Hematopoietic multipotent progenitor cell treated with erythropoietin and hydrocortisone succinate and interleukin-3 and kit ligand, for 8 days (in vitro differentiated cells): ENCODE measurements at regions not wholly inside any gene's neighbourhood (a gene's known extent, or its start where the extent isn't known, plus 50 kb on each side); places are given as distances from the start of the nearest gene placed in this dataset.
A peak's percentile ranks its signal among the peaks of the same experiment; 100 is the strongest.
"Not testable (repeated sequence)": the region's sequence is repeated elsewhere in the genome, so short reads cannot be mapped to it uniquely, and the experiment has no call there.

Experiments used
- DNase-seq: peaks from one replicate; pipeline ENCODE4 v3.0.0-alpha.2; 2015

GRCh38 chr2:64888591-64889309, 100.4 kb upstream of the SLC1A4 start:
- DNase-seq: no peak

- no peak for DNase-seq
These were observed 99.4 kb upstream of the SLC1A4 start for GRCh38 chr2:64889803-64890202.

- not testable (repeated sequence) for DNase-seq
These were observed 92.6 kb upstream of the SLC1A4 start for GRCh38 chr2:64896572-64896971.

DNA sequence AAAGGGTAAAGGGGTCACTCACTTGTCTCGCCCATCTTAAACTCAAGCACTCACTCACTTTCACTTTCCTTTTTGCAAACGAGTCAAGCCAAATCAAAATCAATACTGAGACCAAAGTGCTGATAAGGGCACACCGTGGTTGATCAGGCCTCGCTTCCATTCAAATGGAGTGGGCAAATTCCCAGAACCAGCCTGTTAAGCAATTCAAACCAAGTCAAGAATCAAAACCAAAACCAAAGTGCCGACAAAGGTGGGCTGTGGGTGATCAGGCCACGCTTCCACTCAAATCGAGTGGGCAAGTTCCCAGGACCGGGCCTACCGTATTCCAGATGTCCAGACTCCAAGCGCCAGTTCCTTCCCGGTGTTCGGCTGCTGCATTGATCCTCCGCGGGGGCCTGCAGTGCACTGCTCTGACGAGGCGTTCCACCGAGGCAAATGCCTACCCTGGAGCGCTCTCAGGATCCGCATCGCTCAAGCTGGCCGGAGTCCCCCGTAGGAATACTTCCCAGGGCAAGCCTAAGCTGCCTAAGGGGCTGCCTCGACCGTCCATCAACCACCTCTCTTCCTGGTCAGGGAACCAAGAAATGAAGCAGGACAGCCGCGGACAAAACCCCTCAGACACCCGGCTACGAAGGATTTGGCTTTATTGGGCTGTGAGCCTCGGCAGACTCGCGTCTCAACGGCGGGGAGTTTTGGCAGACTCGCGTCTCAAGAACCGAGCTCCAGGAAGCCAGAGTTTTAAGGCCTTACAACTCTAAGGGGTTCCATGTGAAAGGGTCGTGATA, 89.9 kb upstream of the SLC1A4 start:
- no peak for DNase-seq

GRCh38 chr2:64899876-64900275, 89.3 kb upstream of the SLC1A4 start:
- not testable (repeated sequence) for DNase-seq

- no peak for DNase-seq
These were observed 84.5 kb upstream of the SLC1A4 start for GRCh38 chr2:64904413-64905329.

- no peak for DNase-seq
These were observed 83.7 kb upstream of the SLC1A4 start for GRCh38 chr2:64905338-64906024.

DNA sequence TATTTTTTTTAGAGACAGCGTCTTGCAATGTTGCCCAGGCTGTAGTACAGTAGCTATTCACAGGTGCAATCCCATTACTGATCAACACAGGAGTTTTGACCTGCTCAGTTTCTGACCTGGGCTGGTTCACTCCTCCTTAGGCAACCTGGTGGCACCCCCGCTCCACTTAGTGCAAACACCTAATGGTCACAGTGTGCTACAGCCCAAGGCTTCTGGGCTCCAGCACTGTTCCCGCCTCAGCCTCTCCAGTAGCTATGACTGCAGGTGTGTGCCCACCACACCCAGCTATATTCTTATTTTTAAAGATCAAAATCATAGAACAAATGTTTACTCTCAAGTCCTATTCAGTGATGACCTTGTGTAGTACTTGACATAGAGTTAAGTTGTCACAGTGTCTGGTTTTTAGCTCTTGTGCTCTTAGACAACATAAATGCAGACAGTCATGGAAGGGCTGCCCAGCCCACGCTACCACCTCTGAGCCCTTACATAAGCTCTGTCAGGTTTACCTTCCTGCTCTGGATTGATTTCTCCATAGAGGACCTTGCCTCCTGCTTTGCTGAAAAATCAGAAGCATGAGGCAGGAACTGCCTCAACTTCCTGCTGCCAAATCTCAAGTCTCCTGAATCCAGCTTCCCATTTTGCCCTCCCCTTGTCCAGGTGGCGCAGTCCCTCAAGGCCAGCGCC, 82.2 kb upstream of the SLC1A4 start:
- no peak for DNase-seq

DNA sequence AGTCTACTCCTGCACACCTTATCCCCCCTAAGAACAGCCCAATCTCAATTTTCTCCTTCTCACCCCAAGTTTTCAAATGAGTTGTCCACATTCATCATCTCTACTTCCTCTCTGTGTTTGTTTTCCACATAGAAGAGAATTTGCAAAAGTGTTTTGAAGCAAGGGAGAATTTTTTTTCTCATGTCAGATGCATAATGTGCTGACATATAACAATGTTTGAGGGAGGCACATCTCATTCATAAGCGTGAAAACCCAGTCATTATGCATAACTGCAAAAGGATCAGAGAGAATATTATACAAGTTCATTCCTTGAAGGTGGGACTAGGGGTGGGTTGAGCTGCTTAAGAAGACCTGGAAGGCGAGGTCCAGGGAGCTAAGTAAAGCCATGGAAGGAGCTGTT, 80.8 kb upstream of the SLC1A4 start:
- no peak for DNase-seq

DNA sequence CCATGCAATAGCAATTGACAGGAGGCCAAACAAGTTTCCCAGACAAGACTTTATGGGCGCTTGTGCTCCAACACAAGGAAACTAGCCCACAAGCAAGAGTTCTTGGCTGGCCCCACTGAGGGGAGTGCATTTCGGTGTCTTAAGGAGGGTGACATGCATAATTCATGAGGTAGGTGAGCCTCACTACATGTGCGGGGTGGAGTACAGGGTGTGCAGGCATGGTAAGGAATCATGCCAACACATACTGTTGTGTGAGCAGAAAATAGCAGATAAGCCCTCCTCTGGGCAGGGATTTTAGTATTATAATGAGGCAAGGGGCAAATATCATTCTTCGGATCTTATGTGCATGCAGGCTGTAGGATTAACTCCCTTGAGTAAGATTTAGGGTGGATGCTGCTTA, 78.7 kb upstream of the SLC1A4 start:
- DNase-seq: no peak

DNA sequence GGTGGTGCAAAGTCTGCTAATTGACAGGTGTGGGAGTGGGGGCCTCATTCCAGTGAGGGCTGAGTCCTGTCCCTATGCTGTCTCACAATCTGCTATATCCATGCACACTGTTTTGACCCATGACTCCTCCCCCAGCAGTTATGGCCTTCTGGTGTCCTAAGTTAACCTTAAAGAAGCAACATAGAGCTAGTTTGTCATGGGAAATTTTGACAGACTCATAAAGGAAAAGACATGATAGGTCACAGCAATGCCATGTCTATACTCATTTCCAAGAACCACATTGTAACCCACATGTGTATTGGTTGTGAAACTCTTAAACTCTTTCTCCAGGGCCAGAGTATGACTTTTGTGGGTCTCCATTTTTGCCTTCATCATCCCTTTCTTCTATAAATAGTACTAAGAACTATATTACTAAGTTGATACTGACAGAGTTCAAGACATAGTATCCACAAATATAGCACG, 78.2 kb upstream of the SLC1A4 start:
- DNase-seq: no peak

- DNase-seq: no peak
These were observed 75.8 kb upstream of the SLC1A4 start for GRCh38 chr2:64913357-64913869.

GRCh38 chr2:64914247-64914646, 75.0 kb upstream of the SLC1A4 start:
- no peak for DNase-seq

GRCh38 chr2:64914735-64915509, 74.3 kb upstream of the SLC1A4 start:
- peak; percentile 37 for DNase-seq

- no peak for DNase-seq
These were observed 73.7 kb upstream of the SLC1A4 start for GRCh38 chr2:64915510-64915900.

DNA sequence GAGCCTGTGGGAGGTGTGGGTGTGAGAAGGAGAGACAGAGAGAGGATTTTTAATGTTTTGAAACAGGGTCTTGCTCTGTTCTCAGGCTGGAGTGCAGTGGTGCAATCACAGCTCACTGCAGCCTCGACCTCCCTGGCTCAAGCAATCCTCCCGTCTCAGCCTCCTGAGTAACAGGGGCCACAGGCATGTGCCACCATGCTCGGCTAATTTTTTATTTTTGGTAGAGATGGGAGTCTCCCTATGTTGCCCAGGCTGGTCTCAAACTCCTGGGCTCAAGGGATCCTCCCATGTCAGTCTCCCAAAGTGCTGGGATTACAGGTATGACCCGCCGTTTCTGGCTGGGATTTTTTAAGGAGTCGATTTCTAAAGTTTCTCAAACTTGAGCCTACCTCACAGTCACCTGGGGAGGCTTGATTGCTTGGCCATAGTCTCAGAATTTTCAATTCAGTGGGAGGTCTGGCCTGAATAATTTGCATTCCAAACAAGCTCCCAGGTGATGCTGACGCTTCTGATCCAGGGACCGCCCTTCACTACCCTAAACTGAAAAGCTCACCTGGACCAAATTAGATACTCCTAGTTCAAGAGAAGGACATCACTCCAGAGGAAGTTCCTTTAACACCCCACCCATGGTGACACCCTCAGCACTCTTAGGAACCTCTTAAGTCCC, 70.8 kb upstream of the SLC1A4 start:
- no peak for DNase-seq

- DNase-seq: no peak
These were observed 69.9 kb upstream of the SLC1A4 start for GRCh38 chr2:64919261-64919660.

- no peak for DNase-seq
These were observed 66.5 kb upstream of the SLC1A4 start for GRCh38 chr2:64922482-64923384.

- DNase-seq: no peak
These were observed 65.9 kb upstream of the SLC1A4 start for GRCh38 chr2:64923385-64923710.
